Gastroesophageal sphincter (tissue), 3 donors: ENCODE measurements at regions not wholly inside any gene's neighbourhood (a gene's known extent, or its start where the extent isn't known, plus 50 kb on each side); places are given as distances from the start of the nearest gene placed in this dataset.

Source experiments
- CTCF ChIP-seq, 4 experiments: fragments of 200-600 bp in 2 of 4; fragments of 450-650 bp in 2 of 4; sonication (generic) in 1 of 4; IDR thresholded peaks; one replicate each; pipeline ENCODE4 v1.5.1; 2017 to 2019; ENCODE audit warnings: antibody characterized with exemption in 4 of 4, mild to moderate bottlenecking in 2 of 4, moderate library complexity in 2 of 4
- POLR2A ChIP-seq, 2 donors: fragments of 450-650 bp; IDR thresholded peaks; one replicate each; pipeline ENCODE4 v1.6.1; 2017; ENCODE audit warnings: antibody characterized with exemption in 2 of 2, mild to moderate bottlenecking in 2 of 2, moderate library complexity in 1 of 2

GRCh38 chr2:103285354-103285753, 523.5 kb downstream of the TMEM182 start:
- TF ChIP-seq CTCF (IDR thresholded peaks at IDR 0.05) (no peak), POLR2A (IDR thresholded peaks at IDR 0.05) (no peak)
